ENCODE measurements at regions not wholly inside any gene's neighbourhood (a gene's known extent, or its start where the extent isn't known, plus 50 kb on each side); places are given as distances from the start of the nearest gene placed in this dataset.

GRCh38 chr5:135223891-135224625 lies 175.0 kb downstream of the MACROH2A1 start:
- Histone ChIP-seq H3K27ac (no peak overlapping the region), H3K4me3 (no peak overlapping the region), H3K4me1 (peaks cover 17% of the 10 kb centered on the region), H3K36me3 (no peaks in the 10 kb centered on the region), H3K9me3 (no peaks in the 10 kb centered on the region), H3K27me3 (no peaks in the 10 kb centered on the region)
- peak; percentile 18 to 40 for DNase-seq (ENCODE audit: low spot score in 2 of 2)
- 61% methylated on average over 5 of the region's 5 CpGs for WGBS
- TF ChIP-seq, protein P1, sequence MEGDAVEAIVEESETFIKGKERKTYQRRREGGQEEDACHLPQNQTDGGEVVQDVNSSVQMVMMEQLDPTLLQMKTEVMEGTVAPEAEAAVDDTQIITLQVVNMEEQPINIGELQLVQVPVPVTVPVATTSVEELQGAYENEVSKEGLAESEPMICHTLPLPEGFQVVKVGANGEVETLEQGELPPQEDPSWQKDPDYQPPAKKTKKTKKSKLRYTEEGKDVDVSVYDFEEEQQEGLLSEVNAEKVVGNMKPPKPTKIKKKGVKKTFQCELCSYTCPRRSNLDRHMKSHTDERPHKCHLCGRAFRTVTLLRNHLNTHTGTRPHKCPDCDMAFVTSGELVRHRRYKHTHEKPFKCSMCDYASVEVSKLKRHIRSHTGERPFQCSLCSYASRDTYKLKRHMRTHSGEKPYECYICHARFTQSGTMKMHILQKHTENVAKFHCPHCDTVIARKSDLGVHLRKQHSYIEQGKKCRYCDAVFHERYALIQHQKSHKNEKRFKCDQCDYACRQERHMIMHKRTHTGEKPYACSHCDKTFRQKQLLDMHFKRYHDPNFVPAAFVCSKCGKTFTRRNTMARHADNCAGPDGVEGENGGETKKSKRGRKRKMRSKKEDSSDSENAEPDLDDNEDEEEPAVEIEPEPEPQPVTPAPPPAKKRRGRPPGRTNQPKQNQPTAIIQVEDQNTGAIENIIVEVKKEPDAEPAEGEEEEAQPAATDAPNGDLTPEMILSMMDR (IDR thresholded peaks at IDR 0.05), result no peak
- TF ChIP-seq EP300 (IDR thresholded peaks at IDR 0.05), result no peak
- no peak for TF ChIP-seq POLR2A (IDR thresholded peaks at IDR 0.05)
- no peak for TF ChIP-seq POLR2AphosphoS5 (IDR thresholded peaks at IDR 0.05)

DNA sequence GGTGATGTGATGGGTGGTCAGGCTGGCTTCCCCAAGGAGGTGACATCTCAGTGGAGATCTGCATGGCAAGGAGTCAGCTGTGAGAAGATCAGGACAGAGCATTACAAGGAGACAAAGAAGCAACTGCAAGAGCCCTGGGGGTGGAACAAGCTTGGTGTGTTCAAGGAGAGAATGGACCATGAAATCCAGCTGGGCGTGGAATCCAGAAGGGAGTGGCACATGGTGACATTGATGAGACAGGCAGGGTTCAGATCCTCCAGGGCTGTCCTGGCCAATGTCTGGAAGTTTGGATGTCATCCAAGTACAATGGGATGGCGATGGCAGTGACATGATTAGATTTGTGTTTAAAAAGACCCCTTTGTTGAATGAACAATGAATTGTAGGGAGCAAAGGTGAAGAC lies 175.6 kb downstream of the MACROH2A1 start:
- Histone ChIP-seq H3K4me1 (peaks cover 17% of the 10 kb centered on the region), H3K9me3 (no peaks in the 10 kb centered on the region), H3K4me3 (no peak overlapping the region), H3K27me3 (no peaks in the 10 kb centered on the region), H3K36me3 (no peaks in the 10 kb centered on the region), H3K27ac (no peak overlapping the region)
- TF ChIP-seq EP300 (IDR thresholded peaks at IDR 0.05) (no peak), POLR2A (IDR thresholded peaks at IDR 0.05) (no peak), POLR2AphosphoS5 (IDR thresholded peaks at IDR 0.05) (no peak)
- TF ChIP-seq, protein P1 (IDR thresholded peaks at IDR 0.05), result no peak
- WGBS, result 66% methylated on average over 2 of the region's 2 CpGs
- peak; percentile 32 to 38 for DNase-seq (ENCODE audit: low spot score in 2 of 2)

DNA sequence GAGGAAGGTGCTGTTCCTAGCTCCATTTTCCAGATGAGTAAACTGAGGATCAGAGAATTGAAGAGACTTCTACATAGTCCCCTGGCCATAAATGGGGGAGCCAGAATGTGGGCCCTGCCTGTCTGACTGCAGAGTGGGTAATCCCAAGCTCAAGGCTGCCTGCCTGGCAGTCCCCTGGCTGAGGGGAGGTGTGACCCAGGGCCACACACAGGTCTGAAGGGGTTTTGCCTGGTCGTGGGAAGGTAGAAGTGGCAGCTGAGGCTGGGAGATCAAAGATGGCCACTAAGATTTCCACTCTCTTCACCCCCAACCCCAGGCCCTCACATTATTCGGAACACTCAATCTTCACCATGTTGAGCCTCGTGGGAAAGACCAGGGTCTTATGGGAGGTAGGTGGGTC lies 176.3 kb downstream of the MACROH2A1 start:
- Histone ChIP-seq H3K4me3 (no peak overlapping the region), H3K27ac (no peak overlapping the region), H3K27me3 (no peaks in the 10 kb centered on the region), H3K9me3 (no peaks in the 10 kb centered on the region), H3K36me3 (no peaks in the 10 kb centered on the region), H3K4me1 (peaks cover 17% of the 10 kb centered on the region)
- 86% methylated on average over 3 of the region's 3 CpGs for WGBS
- TF ChIP-seq, protein P1 (IDR thresholded peaks at IDR 0.05), result no peak
- TF ChIP-seq EP300 (IDR thresholded peaks at IDR 0.05) (no peak), POLR2AphosphoS5 (IDR thresholded peaks at IDR 0.05) (no peak), POLR2A (IDR thresholded peaks at IDR 0.05) (no peak)
- peak; percentile 32 to 44 for DNase-seq (ENCODE audit: low spot score in 2 of 2)

DNA sequence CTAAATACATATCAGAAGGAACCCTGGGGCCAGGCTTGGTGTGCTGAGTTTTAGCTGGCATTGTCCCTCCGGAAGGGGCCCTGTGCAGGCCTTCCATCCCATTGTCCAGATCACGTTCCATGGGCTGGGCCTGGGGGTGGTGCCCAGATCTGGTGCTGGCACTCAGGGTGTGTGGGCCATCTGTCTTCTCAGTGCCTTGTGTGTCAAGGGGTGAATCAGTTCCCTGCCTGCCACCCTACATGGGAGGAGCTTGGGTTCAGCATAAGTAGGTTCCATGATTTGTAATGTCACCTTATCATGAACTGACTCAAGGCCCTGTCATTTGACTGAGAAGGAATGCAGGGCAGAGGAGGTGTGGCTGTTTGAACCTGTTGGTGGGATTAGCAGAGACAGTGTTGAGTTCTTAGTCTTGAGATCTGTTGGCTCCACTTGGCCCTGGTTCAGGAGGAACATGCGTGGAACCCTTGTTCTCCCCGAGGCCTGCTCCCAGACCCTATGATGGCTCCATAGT lies 176.8 kb downstream of the MACROH2A1 start:
- no peaks in the 10 kb centered on the region for H3K27me3 ChIP-seq
- no peaks in the 10 kb centered on the region for H3K36me3 ChIP-seq
- peak; percentile 52 to 63 for DNase-seq (ENCODE audit: low spot score in 2 of 2)
- H3K27ac ChIP-seq, result no peak overlapping the region
- H3K9me3 ChIP-seq, result no peaks in the 10 kb centered on the region
- TF ChIP-seq POLR2A (IDR thresholded peaks at IDR 0.05), result no peak
- TF ChIP-seq EP300 (IDR thresholded peaks at IDR 0.05), result no peak
- TF ChIP-seq, protein P1 (IDR thresholded peaks at IDR 0.05), result no peak
- no peak for TF ChIP-seq POLR2AphosphoS5 (IDR thresholded peaks at IDR 0.05)
- no peak overlapping the region for H3K4me3 ChIP-seq
- WGBS, result 100% methylated on average over 1 of the region's 4 CpGs
- H3K4me1 ChIP-seq, result peaks cover 17% of the 10 kb centered on the region

DNA sequence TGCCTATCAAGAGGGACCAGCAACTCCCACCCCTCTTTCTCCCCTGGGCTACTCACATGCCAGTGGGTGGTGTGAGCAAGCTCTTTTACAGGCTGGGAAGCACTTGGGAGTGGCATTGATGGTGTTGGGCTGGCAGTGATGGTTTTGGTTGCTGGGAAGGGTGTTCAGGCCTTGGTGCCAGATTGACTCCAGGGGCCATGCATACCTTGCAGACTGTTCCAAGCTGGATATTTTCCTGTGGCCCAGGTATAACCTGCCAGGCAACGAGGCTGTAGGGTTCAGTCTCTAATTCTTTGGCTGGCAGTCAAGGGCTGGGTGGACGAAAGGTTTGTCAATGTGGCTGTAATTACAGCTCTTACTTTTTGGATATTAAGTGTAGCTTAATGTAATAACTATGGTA lies 177.3 kb downstream of the MACROH2A1 start:
- Histone ChIP-seq H3K4me3 (no peak overlapping the region), H3K27me3 (no peaks in the 10 kb centered on the region), H3K36me3 (no peaks in the 10 kb centered on the region), H3K4me1 (peaks cover 17% of the 10 kb centered on the region), H3K9me3 (no peaks in the 10 kb centered on the region), H3K27ac (no peak overlapping the region)
- TF ChIP-seq POLR2AphosphoS5 (IDR thresholded peaks at IDR 0.05) (no peak), POLR2A (IDR thresholded peaks at IDR 0.05) (no peak), EP300 (IDR thresholded peaks at IDR 0.05) (no peak)
- TF ChIP-seq, protein P1 (IDR thresholded peaks at IDR 0.05), result no peak
- DNase-seq (ENCODE audit: low spot score in 2 of 2), result peak; percentile 31 to 44
- 43% methylated on average over 2 of the region's 2 CpGs for WGBS
